AG04449 (cell line): ENCODE measurements at regions not wholly inside any gene's neighbourhood (a gene's known extent, or its start where the extent isn't known, plus 50 kb on each side); places are given as distances from the start of the nearest gene placed in this dataset.
A peak's percentile ranks its signal among the peaks of the same experiment; 100 is the strongest.

Experiments
- CTCF ChIA-PET: fragments of 350-600 bp; formaldehyde crosslinking; extraction: SDS; loops from one replicate; lab custom pipeline; 2021; ENCODE audit warnings: antibody characterized with exemption; lab: Yijun Ruan, JAX
- POLR2A ChIA-PET: fragments of 400-600, 350-600 bp; formaldehyde crosslinking; extraction: SDS; loops from one replicate; lab custom pipeline; 2020; ENCODE audit warnings: antibody characterized with exemption, inconsistent platforms; lab: Yijun Ruan, JAX
- DNase-seq: peaks from one replicate; pipeline ENCODE4 v3.0.0-alpha.2; 2010; ENCODE audit warnings: low read depth, low spot score
- H3K4me3 ChIP-seq: 2 replicates; pipeline ENCODE4 v1.5.1; 2011; ENCODE audit warnings: low read depth, mild to moderate bottlenecking, control low read depth, low read length
- CTCF ChIP-seq: IDR thresholded peaks from one replicate; pipeline ENCODE4 v1.5.1; 2011; ENCODE audit warnings: mild to moderate bottlenecking, moderate library complexity, low read length, control low read depth, inconsistent platforms; ENCODE audit not compliant: insufficient read depth; ENCODE audit errors: missing control alignments

- no peak overlapping the region for H3K4me3 ChIP-seq
- no peak for TF ChIP-seq CTCF
- DNase-seq: no peak
- ChIA-PET POLR2A (no interaction called here), CTCF (interaction anchor here (1.2 kb wide), 1 partner anchor 9 kb away, joined by 3 read pairs; no protein-coding TSS in a partner anchor)
Measured at GRCh38 chr12:5345534-5345933, 86.4 kb upstream of the NTF3 start.

GRCh38 chr12:5348057-5348456, 83.9 kb upstream of the NTF3 start:
- POLR2A ChIA-PET: no interaction called here
- CTCF ChIA-PET: interaction anchor here (1.3 kb wide), 1 partner anchor 12 kb away, joined by 3 read pairs; no protein-coding TSS in a partner anchor
- no peak for DNase-seq
- TF ChIP-seq CTCF: no peak
- no peak overlapping the region for H3K4me3 ChIP-seq

GRCh38 chr12:5348491-5348890, 83.4 kb upstream of the NTF3 start:
- no peak for DNase-seq
- TF ChIP-seq CTCF: no peak
- no peak overlapping the region for H3K4me3 ChIP-seq
- ChIA-PET POLR2A (no interaction called here), CTCF (interaction anchor here (1.3 kb wide), 1 partner anchor 12 kb away, joined by 3 read pairs; no protein-coding TSS in a partner anchor)

DNA sequence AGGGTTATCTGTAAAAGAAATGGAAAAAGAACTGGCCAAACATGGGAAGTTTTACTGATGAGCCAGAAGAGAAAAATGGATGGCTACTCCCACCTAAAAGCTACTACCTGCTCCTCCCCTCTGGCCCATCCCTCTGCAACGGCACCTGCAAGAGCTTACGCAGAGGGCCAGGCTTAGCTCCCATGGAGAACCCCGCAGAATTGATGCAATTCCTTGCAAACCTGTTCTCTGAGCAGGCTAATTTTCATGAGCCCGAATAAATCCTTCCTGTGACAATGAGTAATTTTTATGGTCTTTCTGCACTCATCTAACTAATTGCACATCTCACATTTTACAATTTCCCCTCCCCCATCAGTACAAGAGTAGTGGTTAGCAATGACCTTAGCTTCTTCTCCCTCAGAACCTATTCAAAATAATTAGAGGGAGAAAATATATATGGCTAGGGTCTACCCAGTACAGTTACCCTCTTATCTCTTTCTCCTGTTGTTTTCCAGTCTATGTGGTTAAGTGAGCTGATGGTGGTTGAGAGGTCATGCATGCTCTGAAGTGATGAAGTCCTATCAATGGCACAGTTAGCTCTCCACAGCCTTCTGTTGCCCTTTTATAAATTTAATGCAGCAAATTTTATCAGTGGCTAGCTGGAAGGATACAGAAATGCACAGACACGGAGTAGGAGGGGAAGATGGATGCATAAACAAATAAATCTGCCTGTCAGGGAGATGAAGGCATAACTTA, 67.7 kb upstream of the NTF3 start:
- no peak for DNase-seq
- ChIA-PET POLR2A (no interaction called here), CTCF (no interaction called here)
- TF ChIP-seq CTCF: no peak
- no peak overlapping the region for H3K4me3 ChIP-seq

DNA sequence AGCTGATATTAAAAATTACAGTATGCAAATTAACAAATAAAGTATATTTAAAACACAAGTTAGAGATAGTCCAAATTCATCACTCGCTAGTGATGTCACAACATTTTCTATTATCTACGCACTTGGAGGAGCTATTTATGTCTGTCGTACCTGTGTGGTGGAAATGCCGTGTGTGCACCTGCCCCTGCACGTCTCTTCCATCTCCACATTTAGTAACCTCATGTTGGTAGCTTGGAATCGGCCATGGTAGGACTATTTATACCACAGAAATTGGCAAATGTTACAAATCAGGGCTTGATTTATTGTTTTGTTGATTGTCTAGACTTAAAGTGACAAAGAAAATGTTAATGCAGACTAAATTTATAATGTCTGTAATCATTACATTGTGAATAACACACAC, 62.6 kb upstream of the NTF3 start:
- ChIA-PET CTCF (no interaction called here), POLR2A (no interaction called here)
- no peak for TF ChIP-seq CTCF
- no peak for DNase-seq
- no peak overlapping the region for H3K4me3 ChIP-seq

DNA sequence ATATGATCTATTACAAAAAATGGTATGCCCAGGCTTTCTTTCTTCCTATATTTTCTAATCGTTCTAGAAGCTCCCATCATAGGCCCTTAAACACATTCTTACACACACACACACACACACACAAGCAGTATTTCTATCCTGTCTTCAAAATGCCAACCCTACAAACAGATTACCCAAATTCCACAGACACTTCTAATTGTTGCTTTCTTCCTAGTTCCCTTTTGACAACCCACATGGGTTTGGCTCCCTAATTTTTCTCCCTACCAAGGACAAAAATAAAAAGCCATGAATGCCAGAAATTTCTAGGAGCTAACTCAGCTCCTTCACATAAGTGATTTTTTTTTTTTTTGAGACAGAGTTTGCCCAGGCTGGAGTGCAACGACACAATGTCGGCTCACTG, 60.3 kb upstream of the NTF3 start:
- POLR2A ChIA-PET: no interaction called here
- no peak for TF ChIP-seq CTCF
- CTCF ChIA-PET: interaction anchor here (1.0 kb wide), 1 partner anchor 200 kb away, joined by 3 read pairs; no protein-coding TSS in a partner anchor
- H3K4me3 ChIP-seq: no peak overlapping the region
- DNase-seq: peak; percentile 31
